Psoas muscle (tissue), 7 donors: ENCODE measurements at regions not wholly inside any gene's neighbourhood (a gene's known extent, or its start where the extent isn't known, plus 50 kb on each side); places are given as distances from the start of the nearest gene placed in this dataset.

Experiments
- ATAC-seq, 4 donors: fragments of 200-7000 bp; cut with Tn5 transposase; one replicate each; pipeline ENCODE4 v1.9.1; 2020; ENCODE audit warnings: moderate library complexity in 3 of 4, mild to moderate bottlenecking in 2 of 4
- DNase-seq, 2 donors: peaks; one replicate each; pipeline ENCODE4 v3.0.0-alpha.2; 2020
- H3K27ac ChIP-seq: fragments of 200-600 bp; one replicate; pipeline ENCODE4 v1.8.0; 2022
- H3K27me3 ChIP-seq, 3 donors: fragments of 200-600 bp in 1 of 3; one replicate each; pipeline versions ENCODE4 v1.6.1 to v1.8.0; 2013 to 2022; ENCODE audit warnings: low read length in 2 of 3, mild to moderate bottlenecking in 2 of 3, moderate library complexity in 1 of 3; ENCODE audit not compliant: insufficient read depth in 3 of 3
- H3K36me3 ChIP-seq, 2 donors: fragments of 200-600 bp in 1 of 2; one replicate each; pipeline versions ENCODE4 v1.6.1 to v1.8.0; 2013 to 2022; ENCODE audit warnings: low read depth in 1 of 2, mild to moderate bottlenecking in 1 of 2, moderate library complexity in 1 of 2; ENCODE audit not compliant: insufficient read depth in 1 of 2
- H3K4me1 ChIP-seq: fragments of 200-600 bp; one replicate; pipeline ENCODE4 v1.8.0; 2022
- H3K4me3 ChIP-seq: fragments of 200-600 bp; one replicate; pipeline ENCODE4 v1.8.0; 2022; ENCODE audit warnings: mild to moderate bottlenecking
- H3K9me3 ChIP-seq: fragments of 200-600 bp; one replicate; pipeline ENCODE4 v1.8.0; 2022
- CTCF ChIP-seq: fragments of 200-600 bp; IDR thresholded peaks from one replicate; pipeline ENCODE4 v1.8.0; 2022; ENCODE audit warnings: antibody characterized with exemption
- WGBS, 3 donors: extraction: QIAGEN DNeasy Blood & Tissue Kit; methylation state at CpG; one replicate each; pipeline versions ENCODE4 v1.1.6 to v1.1.7; 2013; 5-methylcytosine and 5-hydroxymethylcytosine counted together
- intact Hi-C, 2 donors: fragments of 100-400 bp; cut with DNase I; formaldehyde crosslinking; loops; one replicate each; pipeline versions ENCODE4 v1.11.0 to v1.14.2; 2022
- donor health status: healthy with polysubstance abuse.
- donor health status: DM: no; HTN: no; CAD: no; lungs with moderate emphysema.
- donor health status: Bipolar disorder and iron deficiency.
- donor health status: healthy.
- donor health status: DM: yes; HTN: yes; CAD: no.
- donor health status: DM: no; HTN: no; CAD: no.
- donor health status: DM: yes; HTN: yes; CAD: no.

GRCh38 chr5:90113108-90113507 lies 296.4 kb downstream of the CETN3 start:
- intact Hi-C loops: no loop called here
- DNase-seq: no peak
- H3K9me3 ChIP-seq: peaks cover 3% of the 10 kb centered on the region
- no peak for TF ChIP-seq CTCF
- H3K4me3 ChIP-seq: no peak overlapping the region
- H3K36me3 ChIP-seq: no peaks in the 10 kb centered on the region
- 93 to 97% (median 94%) methylated on average over 1 of the region's 1 CpG for WGBS, 3 donors
- H3K27ac ChIP-seq: no peak overlapping the region
- peaks cover 0 to 3% (median 0%) of the 10 kb centered on the region in 3 donors for H3K27me3 ChIP-seq
- H3K4me1 ChIP-seq: no peaks in the 10 kb centered on the region
- no peak for ATAC-seq

- Histone ChIP-seq H3K27me3 (peaks cover 0 to 3% (median 0%) of the 10 kb centered on the region in 3 donors), H3K4me1 (no peaks in the 10 kb centered on the region), H3K27ac (no peak overlapping the region), H3K36me3 (no peaks in the 10 kb centered on the region), H3K9me3 (peaks cover 3% of the 10 kb centered on the region), H3K4me3 (peak overlapping the region; percentile 22)
- 27 to 71% (median 47%) methylated on average over 2 of the region's 2 CpGs for WGBS, 3 donors
- intact Hi-C loops: no loop called here
- no peak for TF ChIP-seq CTCF
- DNase-seq (no peak), ATAC-seq (no peak)
Measured at GRCh38 chr5:90112033-90112692, 297.4 kb downstream of the CETN3 start.

- no peak for TF ChIP-seq CTCF
- no peak for DNase-seq
- Histone ChIP-seq H3K27ac (no peak overlapping the region), H3K9me3 (peaks cover 3% of the 10 kb centered on the region), H3K27me3 (peaks cover 0 to 3% (median 0%) of the 10 kb centered on the region in 3 donors), H3K4me3 (peak overlapping the region; percentile 22), H3K36me3 (no peaks in the 10 kb centered on the region), H3K4me1 (no peaks in the 10 kb centered on the region)
- 9 to 11% (median 11%) methylated on average over 10 of the region's 10 CpGs for WGBS, 3 donors
- intact Hi-C loops: no loop called here
- no peak for ATAC-seq
Measured at GRCh38 chr5:90111364-90112032, 298.1 kb downstream of the CETN3 start.

- Histone ChIP-seq H3K36me3 (no peaks in the 10 kb centered on the region), H3K9me3 (peaks cover 9% of the 10 kb centered on the region), H3K27ac (no peak overlapping the region), H3K4me3 (no peak overlapping the region), H3K27me3 (no peaks in the 10 kb centered on the region), H3K4me1 (no peaks in the 10 kb centered on the region)
- DNase-seq: no peak
- intact Hi-C loops: no loop called here
- WGBS, 3 donors: 47 to 48% (median 48%) methylated on average over 2 of the region's 2 CpGs
- no peak for TF ChIP-seq CTCF
- no peak for ATAC-seq
Measured at GRCh38 chr5:90109285-90109684, 300.3 kb downstream of the CETN3 start.
